ENCODE measurements at regions not wholly inside any gene's neighbourhood (a gene's known extent, or its start where the extent isn't known, plus 50 kb on each side); places are given as distances from the start of the nearest gene placed in this dataset.

DNA sequence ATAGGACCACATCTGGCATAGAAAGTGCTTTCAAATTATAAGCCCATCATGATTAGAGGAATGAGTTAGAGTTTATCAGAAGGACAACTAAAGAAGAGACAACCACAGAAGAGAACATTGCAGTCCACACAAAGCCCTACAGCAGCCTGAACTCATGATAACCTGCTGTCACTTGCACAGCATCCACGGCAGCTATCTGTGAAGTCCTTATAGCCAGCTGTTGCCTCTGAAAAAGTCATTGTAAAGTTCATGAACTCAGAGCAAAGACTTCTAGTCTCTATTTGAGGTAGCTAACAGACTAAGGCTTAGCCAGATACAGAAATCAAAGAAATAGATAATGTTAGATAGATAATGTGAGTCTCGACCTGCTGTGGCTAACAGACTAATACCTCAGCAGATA lies 450.0 kb downstream of the KLF5 start:
- TF ChIP-seq TCF4 (CRISPR knock-in tag; IDR thresholded peaks at IDR 0.05; ENCODE audit: borderline replicate concordance): no peak
- TF ChIP-seq GLIS3 (CRISPR knock-in tag; IDR thresholded peaks at IDR 0.05): no peak
- TF ChIP-seq, protein P1, sequence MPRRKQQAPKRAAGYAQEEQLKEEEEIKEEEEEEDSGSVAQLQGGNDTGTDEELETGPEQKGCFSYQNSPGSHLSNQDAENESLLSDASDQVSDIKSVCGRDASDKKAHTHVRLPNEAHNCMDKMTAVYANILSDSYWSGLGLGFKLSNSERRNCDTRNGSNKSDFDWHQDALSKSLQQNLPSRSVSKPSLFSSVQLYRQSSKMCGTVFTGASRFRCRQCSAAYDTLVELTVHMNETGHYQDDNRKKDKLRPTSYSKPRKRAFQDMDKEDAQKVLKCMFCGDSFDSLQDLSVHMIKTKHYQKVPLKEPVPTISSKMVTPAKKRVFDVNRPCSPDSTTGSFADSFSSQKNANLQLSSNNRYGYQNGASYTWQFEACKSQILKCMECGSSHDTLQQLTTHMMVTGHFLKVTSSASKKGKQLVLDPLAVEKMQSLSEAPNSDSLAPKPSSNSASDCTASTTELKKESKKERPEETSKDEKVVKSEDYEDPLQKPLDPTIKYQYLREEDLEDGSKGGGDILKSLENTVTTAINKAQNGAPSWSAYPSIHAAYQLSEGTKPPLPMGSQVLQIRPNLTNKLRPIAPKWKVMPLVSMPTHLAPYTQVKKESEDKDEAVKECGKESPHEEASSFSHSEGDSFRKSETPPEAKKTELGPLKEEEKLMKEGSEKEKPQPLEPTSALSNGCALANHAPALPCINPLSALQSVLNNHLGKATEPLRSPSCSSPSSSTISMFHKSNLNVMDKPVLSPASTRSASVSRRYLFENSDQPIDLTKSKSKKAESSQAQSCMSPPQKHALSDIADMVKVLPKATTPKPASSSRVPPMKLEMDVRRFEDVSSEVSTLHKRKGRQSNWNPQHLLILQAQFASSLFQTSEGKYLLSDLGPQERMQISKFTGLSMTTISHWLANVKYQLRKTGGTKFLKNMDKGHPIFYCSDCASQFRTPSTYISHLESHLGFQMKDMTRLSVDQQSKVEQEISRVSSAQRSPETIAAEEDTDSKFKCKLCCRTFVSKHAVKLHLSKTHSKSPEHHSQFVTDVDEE (CRISPR knock-in tag; IDR thresholded peaks at IDR 0.05): no peak
- no peak for TF ChIP-seq ESRRG (CRISPR knock-in tag; IDR thresholded peaks at IDR 0.05)
- no peak for TF ChIP-seq PPARA (CRISPR knock-in tag; IDR thresholded peaks at IDR 0.05; ENCODE audit: borderline replicate concordance)
- TF ChIP-seq, protein P2, sequence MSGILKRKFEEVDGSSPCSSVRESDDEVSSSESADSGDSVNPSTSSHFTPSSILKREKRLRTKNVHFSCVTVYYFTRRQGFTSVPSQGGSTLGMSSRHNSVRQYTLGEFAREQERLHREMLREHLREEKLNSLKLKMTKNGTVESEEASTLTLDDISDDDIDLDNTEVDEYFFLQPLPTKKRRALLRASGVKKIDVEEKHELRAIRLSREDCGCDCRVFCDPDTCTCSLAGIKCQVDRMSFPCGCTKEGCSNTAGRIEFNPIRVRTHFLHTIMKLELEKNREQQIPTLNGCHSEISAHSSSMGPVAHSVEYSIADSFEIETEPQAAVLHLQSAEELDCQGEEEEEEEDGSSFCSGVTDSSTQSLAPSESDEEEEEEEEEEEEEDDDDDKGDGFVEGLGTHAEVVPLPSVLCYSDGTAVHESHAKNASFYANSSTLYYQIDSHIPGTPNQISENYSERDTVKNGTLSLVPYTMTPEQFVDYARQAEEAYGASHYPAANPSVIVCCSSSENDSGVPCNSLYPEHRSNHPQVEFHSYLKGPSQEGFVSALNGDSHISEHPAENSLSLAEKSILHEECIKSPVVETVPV (CRISPR knock-in tag; IDR thresholded peaks at IDR 0.05): no peak
- no peak for TF ChIP-seq ZC3H10 (CRISPR knock-in tag; IDR thresholded peaks at IDR 0.05)
- TF ChIP-seq ZFP3 (CRISPR knock-in tag; IDR thresholded peaks at IDR 0.05): no peak
- no peak for TF ChIP-seq ZFP30 (CRISPR knock-in tag; IDR thresholded peaks at IDR 0.05)
- no peak for TF ChIP-seq RARB (CRISPR knock-in tag; IDR thresholded peaks at IDR 0.05)
- TF ChIP-seq CSDC2 (CRISPR knock-in tag; IDR thresholded peaks at IDR 0.05): no peak
- TF ChIP-seq POU6F1 (CRISPR knock-in tag; IDR thresholded peaks at IDR 0.05; ENCODE audit: borderline replicate concordance, low read depth): no peak
- TF ChIP-seq ZNF70 (CRISPR knock-in tag; IDR thresholded peaks at IDR 0.05): no peak
- no peak for TF ChIP-seq ARNTL (CRISPR knock-in tag; IDR thresholded peaks at IDR 0.05; ENCODE audit: borderline replicate concordance, low read depth)
- no peak for TF ChIP-seq CREB5 (CRISPR knock-in tag; IDR thresholded peaks at IDR 0.05; ENCODE audit: low read depth)
- TF ChIP-seq TOX (CRISPR knock-in tag; IDR thresholded peaks at IDR 0.05; ENCODE audit: borderline replicate concordance): no peak
- TF ChIP-seq OSR1 (CRISPR knock-in tag; IDR thresholded peaks at IDR 0.05): no peak
- TF ChIP-seq BACH2 (CRISPR knock-in tag; IDR thresholded peaks at IDR 0.05; ENCODE audit: borderline replicate concordance): no peak
- no peak for TF ChIP-seq SNAI2 (CRISPR knock-in tag; IDR thresholded peaks at IDR 0.05)
- TF ChIP-seq ZNF565 (CRISPR knock-in tag; conservative IDR thresholded peaks at IDR 0.05; ENCODE audit: low read depth): no peak
- no peak for ATAC-seq

GRCh38 chr13:73505376-73505890 lies 446.6 kb downstream of the KLF5 start:
- TF ChIP-seq ZFP3 (CRISPR knock-in tag; IDR thresholded peaks at IDR 0.05) (no peak), BACH2 (CRISPR knock-in tag; IDR thresholded peaks at IDR 0.05; ENCODE audit: borderline replicate concordance) (no peak), CREB5 (CRISPR knock-in tag; IDR thresholded peaks at IDR 0.05; ENCODE audit: low read depth) (no peak), PATZ1 (CRISPR knock-in tag; IDR thresholded peaks at IDR 0.05; ENCODE audit: borderline replicate concordance) (no peak), OSR1 (CRISPR knock-in tag; IDR thresholded peaks at IDR 0.05) (no peak), TCF4 (CRISPR knock-in tag; IDR thresholded peaks at IDR 0.05; ENCODE audit: borderline replicate concordance) (no peak), ESRRG (CRISPR knock-in tag; IDR thresholded peaks at IDR 0.05) (no peak), POU6F1 (CRISPR knock-in tag; IDR thresholded peaks at IDR 0.05; ENCODE audit: borderline replicate concordance, low read depth) (no peak)
- TF ChIP-seq, protein P1 (CRISPR knock-in tag; IDR thresholded peaks at IDR 0.05): no peak
- ATAC-seq: no peak
